NCI-H2171 treated with DMSO at 0.1 percent for 48 hours (cell line): ENCODE measurements at regions not wholly inside any gene's neighbourhood (a gene's known extent, or its start where the extent isn't known, plus 50 kb on each side); places are given as distances from the start of the nearest gene placed in this dataset.

ENCODE experiments used
- DNase-seq: peaks from one replicate; lab custom pipeline; 2025; lab: John Stamatoyannopoulos, UW

GRCh38 chr12:58190618-58191017 is 249.3 kb downstream of the ATP23 start:
- DNase-seq, result no peak

- DNase-seq, result no peak
Observed at GRCh38 chr12:58196971-58197370, 255.6 kb downstream of the ATP23 start.

GRCh38 chr12:58202933-58203718 is 261.8 kb downstream of the ATP23 start:
- DNase-seq, result peak; percentile 27

GRCh38 chr12:58204071-58204470 is 262.7 kb downstream of the ATP23 start:
- DNase-seq, result no peak

- DNase-seq, result no peak
Observed at GRCh38 chr12:58206876-58207275, 265.5 kb downstream of the ATP23 start.

GRCh38 chr12:58211211-58211610 is 269.8 kb downstream of the ATP23 start:
- no peak for DNase-seq

GRCh38 chr12:58217130-58217529 is 275.8 kb downstream of the ATP23 start:
- DNase-seq, result no peak

GRCh38 chr12:58224536-58225105 is 283.3 kb downstream of the ATP23 start:
- DNase-seq, result no peak

GRCh38 chr12:58225203-58225877 is 284.0 kb downstream of the ATP23 start:
- no peak for DNase-seq

- no peak for DNase-seq
Observed at GRCh38 chr12:58233886-58234285, 292.5 kb downstream of the ATP23 start.

GRCh38 chr12:58238411-58238810 is 297.0 kb downstream of the ATP23 start:
- DNase-seq, result no peak

- no peak for DNase-seq
Observed at GRCh38 chr12:58241099-58241498, 299.7 kb downstream of the ATP23 start.

GRCh38 chr12:58242796-58243630 is 301.6 kb downstream of the ATP23 start:
- DNase-seq, result no peak

GRCh38 chr12:58247633-58248032 is 306.3 kb downstream of the ATP23 start:
- peak; percentile 41 for DNase-seq

GRCh38 chr12:58248599-58248998 is 307.2 kb downstream of the ATP23 start:
- no peak for DNase-seq

GRCh38 chr12:58249610-58250009 is 308.2 kb downstream of the ATP23 start:
- no peak for DNase-seq

- no peak for DNase-seq
Observed at GRCh38 chr12:58250077-58250476, 308.7 kb downstream of the ATP23 start.

GRCh38 chr12:58252914-58253313 is 311.5 kb downstream of the ATP23 start:
- DNase-seq, result no peak

GRCh38 chr12:58253663-58254062 is 312.3 kb downstream of the ATP23 start:
- no peak for DNase-seq

GRCh38 chr12:58254463-58255100 is 313.2 kb downstream of the ATP23 start:
- DNase-seq, result no peak

- peak; percentile 58 for DNase-seq
Observed at GRCh38 chr12:58262796-58263195, 321.4 kb downstream of the ATP23 start.

GRCh38 chr12:58263816-58264215 is 322.4 kb downstream of the ATP23 start:
- DNase-seq, result peak; percentile 77
